GM18519 (cell line): ENCODE measurements at regions not wholly inside any gene's neighbourhood (a gene's known extent, or its start where the extent isn't known, plus 50 kb on each side); places are given as distances from the start of the nearest gene placed in this dataset.
"Not testable (repeated sequence)": the region's sequence is repeated elsewhere in the genome, so short reads cannot be mapped to it uniquely, and the experiment has no call there.

Experiments
- ATAC-seq: cut with Tn5 transposase; IDR thresholded peaks from one replicate; pipeline ENCODE4 v1.9.1; 2021; ENCODE audit warnings: mild to moderate bottlenecking, moderate library complexity; ENCODE audit not compliant: unreplicated experiment, low FRiP score

DNA sequence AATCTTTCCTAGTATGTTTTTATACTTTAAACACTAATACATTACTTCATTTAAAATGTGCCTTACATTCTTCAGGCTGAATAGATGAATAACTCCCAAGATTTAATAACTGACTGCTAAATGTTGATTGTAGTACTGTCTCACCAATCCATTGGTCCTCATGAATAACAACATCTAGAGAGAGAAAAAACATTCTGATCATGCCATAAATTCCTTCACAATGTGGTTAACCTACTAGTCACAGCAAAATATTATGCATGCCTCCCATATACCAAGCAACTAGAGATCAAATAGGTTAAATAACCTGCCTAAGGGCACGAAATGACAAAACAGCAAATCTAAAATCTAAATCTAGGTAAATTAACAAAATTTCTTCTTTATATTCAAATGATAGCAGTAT lies 66.2 kb downstream of the SYT15 start:
- not testable (repeated sequence) for ATAC-seq

DNA sequence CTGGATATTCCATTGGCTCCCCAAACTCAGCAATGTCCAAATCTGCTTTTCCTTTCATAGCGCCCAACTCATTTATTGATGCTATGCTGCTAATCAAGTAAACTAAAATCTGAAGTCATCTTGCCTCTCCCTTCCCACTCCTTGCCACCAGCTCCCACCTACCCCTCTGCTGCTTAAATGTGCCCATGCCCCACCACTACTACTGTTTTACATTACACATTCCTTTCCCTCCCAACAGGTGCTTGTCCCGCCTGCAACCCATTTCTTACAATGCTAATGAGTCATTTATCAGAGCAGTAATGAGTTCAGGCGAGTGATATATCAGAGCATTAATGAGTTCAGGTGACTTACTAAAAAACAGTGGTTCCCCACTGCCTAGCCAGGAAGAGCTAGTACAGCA lies 67.2 kb downstream of the SYT15 start:
- not testable (repeated sequence) for ATAC-seq

GRCh38 chr10:46650967-46651366 lies 72.0 kb downstream of the SYT15 start:
- ATAC-seq, result not testable (repeated sequence)

DNA sequence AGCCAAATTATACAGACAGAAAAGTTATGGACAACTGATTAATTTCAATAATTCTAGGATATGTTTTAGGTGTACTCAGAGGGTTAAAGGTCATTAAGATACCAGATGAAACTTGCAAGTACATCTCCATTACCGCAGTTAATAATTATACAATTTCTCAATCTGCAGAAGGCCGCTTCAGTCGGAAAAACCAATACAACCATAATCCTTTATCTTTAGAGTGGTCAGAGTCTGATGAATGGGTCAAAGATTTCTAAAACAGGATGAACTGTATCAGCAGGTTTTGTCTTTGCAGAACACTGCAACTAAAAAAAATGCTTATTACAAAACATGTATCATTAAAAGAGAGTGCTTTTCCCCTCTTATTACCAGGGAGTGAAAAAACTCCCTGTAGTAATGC lies 78.5 kb downstream of the SYT15 start:
- not testable (repeated sequence) for ATAC-seq

DNA sequence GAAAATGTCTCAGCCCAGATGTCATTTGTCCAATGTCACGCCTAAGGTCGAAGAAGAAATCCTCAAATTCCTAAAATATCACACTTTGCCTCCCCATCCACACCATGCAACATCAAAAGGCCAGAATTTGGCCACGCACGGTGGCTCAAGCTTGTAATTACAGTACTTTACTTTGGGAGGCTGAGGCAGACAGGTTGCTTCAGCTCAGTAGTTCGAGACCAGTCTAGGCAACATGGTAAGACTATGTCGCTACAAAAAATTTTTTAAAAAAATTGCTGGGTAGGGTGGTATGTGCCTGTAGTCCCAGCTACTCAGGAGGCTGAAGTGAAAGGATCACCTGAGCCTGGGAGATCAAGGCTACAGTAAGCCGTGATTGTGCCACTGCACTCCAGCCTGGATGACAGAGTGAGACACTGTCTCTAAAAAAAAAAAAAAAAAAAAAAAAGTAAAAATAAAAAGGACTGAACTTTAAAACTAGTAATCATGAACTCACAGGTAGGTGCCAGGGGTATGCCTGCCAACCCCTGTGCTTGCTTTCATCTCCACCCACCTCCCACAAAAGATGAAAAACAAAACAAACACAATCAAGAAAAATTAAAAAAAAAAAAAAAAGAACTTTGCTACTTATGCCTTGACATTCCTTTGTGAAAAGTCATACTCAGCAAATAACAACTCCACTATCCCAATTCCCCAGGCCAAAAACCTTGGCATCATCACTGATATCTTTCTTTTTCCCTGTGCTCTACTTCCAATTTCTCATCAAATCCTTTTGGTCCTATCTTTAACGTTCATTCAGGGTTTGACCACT lies 81.3 kb downstream of the SYT15 start:
- not testable (repeated sequence) for ATAC-seq

DNA sequence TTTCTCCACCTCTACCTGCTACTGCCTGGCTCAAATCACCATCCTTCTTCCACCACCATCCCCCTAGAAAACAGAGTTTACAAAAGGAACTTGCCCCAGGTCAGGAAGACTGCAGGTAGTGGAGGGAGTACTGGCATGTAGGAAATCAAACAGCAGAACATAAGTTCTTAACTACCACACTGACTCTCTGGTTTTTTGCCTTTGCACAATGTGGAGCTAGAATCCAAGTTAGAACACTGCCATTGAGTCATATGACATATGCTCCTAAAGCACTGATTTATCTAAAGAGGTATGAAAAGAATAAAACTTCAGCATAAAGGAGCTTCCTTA lies 81.9 kb downstream of the SYT15 start:
- not testable (repeated sequence) for ATAC-seq

GRCh38 chr10:46665536-46665935 lies 86.6 kb downstream of the SYT15 start:
- not testable (repeated sequence) for ATAC-seq

- not testable (repeated sequence) for ATAC-seq
Measured at GRCh38 chr10:46668357-46668997, 89.5 kb downstream of the SYT15 start.

- ATAC-seq, result not testable (repeated sequence)
Measured at GRCh38 chr10:46677836-46678435, 99.0 kb downstream of the SYT15 start.

GRCh38 chr10:46691397-46691796 lies 112.5 kb downstream of the SYT15 start:
- not testable (repeated sequence) for ATAC-seq

DNA sequence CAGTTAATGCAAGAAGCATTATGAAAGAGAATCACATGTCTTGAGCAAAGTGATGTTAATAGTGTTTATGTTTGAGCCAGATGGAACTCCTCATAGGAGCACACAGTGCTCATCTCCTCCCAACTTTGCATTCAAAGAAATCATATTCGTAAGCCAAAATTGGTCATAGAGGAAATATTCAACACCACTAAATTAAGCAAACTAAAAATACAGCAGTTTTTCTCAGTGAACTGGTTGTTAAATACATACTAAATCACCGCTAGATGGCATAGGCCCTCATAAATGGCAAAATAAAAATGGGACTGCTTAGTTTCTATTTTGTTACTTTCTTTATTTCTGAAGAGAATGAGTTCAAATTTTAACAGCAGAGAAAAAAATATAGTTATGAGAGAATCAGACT lies 114.3 kb downstream of the SYT15 start:
- ATAC-seq, result not testable (repeated sequence)

DNA sequence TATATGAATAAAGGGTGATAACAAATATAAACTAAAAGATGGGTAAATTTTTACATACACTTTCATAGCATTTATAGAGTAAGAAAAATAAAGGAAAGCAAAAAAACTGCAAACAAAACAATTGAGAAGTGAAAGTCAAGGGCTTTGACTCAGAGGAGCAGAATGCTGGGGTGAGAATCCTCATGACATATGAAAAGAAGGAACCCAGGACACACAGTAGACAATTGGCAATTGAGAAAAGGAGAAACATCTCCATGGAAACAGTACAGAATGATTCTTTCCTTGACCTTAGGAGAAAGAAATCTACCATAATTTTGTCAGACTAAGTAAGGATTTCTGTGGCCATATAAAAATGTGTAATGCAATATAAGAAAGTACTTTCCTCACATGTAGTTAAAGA lies 138.3 kb downstream of the SYT15 start:
- ATAC-seq, result not testable (repeated sequence)

- ATAC-seq, result not testable (repeated sequence)
Measured at GRCh38 chr10:46718014-46718413, 139.1 kb downstream of the SYT15 start.

GRCh38 chr10:46720386-46720785 lies 141.5 kb downstream of the SYT15 start:
- not testable (repeated sequence) for ATAC-seq

DNA sequence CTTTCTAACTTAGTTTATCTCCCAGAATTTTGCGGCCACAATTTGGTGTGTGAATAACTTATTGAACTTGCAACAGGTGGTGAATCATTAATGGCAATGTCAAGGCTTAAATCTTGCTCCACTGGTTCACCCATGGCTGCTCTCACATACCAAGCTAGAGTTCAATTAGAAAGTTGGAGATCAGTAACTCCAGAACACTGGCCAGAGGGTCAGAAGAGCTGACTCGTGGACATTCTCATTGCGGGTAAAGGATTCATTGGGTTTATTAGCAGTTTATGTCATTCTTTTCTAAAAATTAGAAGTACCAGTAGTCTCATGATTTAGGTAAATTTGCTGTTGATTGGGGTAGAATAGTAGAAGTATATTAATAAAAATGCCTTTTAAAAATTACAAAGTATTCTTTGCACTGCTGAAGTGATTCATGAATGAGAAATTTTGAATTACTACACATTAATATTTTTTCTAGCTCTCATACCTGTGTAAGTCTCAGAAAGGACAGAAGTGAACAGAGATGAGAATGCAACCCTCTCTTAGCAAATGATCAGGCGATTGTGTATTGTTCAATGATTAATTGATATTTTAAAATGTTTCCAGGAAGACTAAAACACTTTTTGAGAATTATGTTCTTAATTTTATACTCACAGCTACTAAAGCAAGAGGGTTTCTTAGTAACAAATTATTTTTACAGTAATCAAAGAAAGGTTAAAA lies 142.0 kb downstream of the SYT15 start:
- not testable (repeated sequence) for ATAC-seq

DNA sequence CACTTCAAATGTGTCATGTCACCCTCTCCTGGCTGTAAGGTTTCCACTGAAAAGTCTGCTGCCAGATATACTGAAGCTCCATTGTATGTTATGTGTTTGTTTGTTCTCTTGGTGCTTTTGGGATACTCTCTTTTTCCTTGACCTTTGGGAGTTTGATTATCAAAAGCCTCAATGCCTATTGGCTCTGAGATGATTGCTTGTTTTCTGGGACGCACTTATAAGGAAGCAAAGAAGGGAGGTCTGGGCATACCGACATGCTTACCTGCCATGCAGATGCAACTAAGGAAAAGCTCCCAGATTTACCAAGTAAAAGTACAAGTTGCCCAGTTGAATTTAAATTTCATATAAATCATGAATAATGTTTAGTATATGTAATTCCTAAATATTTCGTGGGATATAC lies 145.3 kb downstream of the SYT15 start:
- not testable (repeated sequence) for ATAC-seq

DNA sequence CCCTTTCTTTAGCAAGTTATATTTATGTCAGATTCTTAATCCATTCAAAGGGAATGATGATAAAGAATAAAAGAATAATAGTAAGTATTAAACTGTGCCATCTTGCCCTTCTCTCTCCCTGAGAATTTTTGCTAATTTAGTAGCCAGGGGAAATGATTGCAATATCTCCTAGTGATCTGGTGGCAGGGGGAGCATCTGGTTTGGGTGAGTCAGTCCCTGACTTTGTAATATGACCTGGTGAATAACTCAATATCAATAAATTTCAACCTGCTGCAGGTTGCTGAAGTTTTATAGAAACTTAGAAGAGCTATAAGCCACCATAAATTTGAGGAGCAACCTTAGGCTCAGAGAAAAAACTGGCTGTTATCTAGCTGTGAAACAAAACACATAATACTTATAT lies 149.4 kb downstream of the SYT15 start:
- ATAC-seq, result not testable (repeated sequence)

GRCh38 chr10:46730729-46731128 lies 151.8 kb downstream of the SYT15 start:
- ATAC-seq, result not testable (repeated sequence)

- ATAC-seq, result not testable (repeated sequence)
Measured at GRCh38 chr10:46733635-46734261, 154.8 kb downstream of the SYT15 start.

- ATAC-seq, result not testable (repeated sequence)
Measured at GRCh38 chr10:46734262-46734642, 155.3 kb downstream of the SYT15 start.
